ENCODE measurements at regions not wholly inside any gene's neighbourhood (a gene's known extent, or its start where the extent isn't known, plus 50 kb on each side); places are given as distances from the start of the nearest gene placed in this dataset.
A peak's percentile ranks its signal among the peaks of the same experiment; 100 is the strongest.

DNA sequence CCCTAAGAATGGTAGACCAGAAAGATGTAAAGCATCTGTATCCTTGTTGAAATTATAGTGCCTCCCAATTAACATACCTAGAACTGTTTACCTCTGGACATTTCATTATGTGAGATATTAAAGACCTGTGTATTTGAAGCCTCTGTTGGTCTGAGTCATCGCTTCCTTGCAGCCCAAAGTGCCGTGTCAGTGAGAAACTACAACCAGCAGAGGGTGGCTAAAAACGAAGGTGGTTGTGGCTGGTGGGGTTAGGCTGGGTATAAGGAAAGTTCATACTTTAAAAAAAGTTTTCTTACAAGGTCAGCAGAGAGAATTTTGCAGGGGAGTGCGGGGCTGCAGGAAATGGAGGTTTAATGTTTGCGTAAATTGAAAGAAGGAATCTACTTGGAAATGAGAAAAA lies 290.7 kb downstream of the TMEM114 start:
- no peaks in the 10 kb centered on the region for H3K4me1 ChIP-seq
- no peak for DNase-seq
- no peak overlapping the region for H3K27ac ChIP-seq
- intact Hi-C loops (cut with DNase I; ENCODE audit: low total_unique reads): no loop called here
- H3K27me3 ChIP-seq: no peaks in the 10 kb centered on the region
- H3K4me3 ChIP-seq: no peak overlapping the region
- no peak for TF ChIP-seq POLR2A (IDR thresholded peaks at IDR 0.05)
- TF ChIP-seq, protein P1, sequence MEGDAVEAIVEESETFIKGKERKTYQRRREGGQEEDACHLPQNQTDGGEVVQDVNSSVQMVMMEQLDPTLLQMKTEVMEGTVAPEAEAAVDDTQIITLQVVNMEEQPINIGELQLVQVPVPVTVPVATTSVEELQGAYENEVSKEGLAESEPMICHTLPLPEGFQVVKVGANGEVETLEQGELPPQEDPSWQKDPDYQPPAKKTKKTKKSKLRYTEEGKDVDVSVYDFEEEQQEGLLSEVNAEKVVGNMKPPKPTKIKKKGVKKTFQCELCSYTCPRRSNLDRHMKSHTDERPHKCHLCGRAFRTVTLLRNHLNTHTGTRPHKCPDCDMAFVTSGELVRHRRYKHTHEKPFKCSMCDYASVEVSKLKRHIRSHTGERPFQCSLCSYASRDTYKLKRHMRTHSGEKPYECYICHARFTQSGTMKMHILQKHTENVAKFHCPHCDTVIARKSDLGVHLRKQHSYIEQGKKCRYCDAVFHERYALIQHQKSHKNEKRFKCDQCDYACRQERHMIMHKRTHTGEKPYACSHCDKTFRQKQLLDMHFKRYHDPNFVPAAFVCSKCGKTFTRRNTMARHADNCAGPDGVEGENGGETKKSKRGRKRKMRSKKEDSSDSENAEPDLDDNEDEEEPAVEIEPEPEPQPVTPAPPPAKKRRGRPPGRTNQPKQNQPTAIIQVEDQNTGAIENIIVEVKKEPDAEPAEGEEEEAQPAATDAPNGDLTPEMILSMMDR (IDR thresholded peaks at IDR 0.05): no peak
- no peaks in the 10 kb centered on the region for H3K36me3 ChIP-seq
- H3K9me3 ChIP-seq: no peaks in the 10 kb centered on the region

DNA sequence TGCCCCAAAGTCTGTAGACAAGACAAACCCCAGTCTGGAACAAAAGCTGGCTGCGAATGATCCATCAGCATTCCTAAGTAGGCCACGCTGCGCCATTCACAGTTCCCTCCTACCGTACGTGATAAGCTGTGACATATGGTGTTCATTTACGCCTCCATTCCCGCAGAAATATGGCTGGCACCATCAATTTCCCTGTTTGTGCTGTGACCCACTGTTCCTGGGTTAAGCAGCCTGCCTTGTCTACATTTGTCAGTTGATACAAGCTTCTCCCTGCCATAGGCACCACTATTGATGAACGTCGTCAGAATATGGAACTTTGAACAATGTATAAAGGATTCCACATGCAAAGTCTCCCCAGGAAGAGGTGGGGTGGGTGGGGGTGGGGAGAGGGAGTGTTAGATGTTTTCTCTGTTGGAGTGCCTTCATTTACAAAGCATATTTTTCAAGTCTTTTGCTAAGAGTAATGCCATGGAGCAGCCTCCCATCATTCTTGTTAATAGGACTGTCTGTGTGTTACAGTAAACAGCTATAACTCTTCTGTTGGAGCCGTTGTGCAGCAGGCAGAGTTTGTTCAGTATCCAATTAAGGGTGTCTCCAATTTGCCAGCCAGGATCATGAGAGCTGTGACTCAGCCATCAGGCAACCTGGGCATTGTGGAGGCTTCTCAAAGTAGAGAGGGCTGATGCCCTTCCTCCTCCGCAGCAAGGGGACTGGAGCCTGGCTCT lies 294.6 kb downstream of the TMEM114 start:
- no peak for TF ChIP-seq POLR2A (IDR thresholded peaks at IDR 0.05)
- TF ChIP-seq, protein P1 (IDR thresholded peaks at IDR 0.05): no peak
- no peaks in the 10 kb centered on the region for H3K9me3 ChIP-seq
- no peak overlapping the region for H3K4me3 ChIP-seq
- peak in 1 of 2 donors; percentile 18 for DNase-seq
- no peaks in the 10 kb centered on the region for H3K36me3 ChIP-seq
- no peaks in the 10 kb centered on the region for H3K4me1 ChIP-seq
- intact Hi-C loops (cut with DNase I; ENCODE audit: low total_unique reads): no loop called here
- H3K27me3 ChIP-seq: no peaks in the 10 kb centered on the region
- peak overlapping the region in 1 of 2 donors; percentile 71 for H3K27ac ChIP-seq

DNA sequence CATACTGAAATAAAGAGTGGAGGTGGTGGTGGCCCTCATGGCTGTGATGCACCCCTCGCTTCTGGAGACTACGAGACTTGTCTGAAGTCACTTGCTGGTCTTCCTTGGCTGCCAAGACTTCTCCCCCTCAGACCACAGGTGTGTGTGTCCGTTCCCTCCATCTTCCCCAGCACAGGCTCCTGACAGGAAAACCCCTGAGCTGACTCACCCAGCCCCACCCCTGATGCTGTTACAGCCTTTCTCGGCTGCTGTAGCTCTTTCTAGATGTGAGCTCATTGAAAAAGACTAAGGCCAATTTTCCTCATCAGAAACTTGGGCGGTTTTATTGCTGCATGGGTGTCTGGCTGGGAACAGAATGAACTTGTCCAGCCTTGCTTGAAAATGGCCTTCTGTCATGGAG lies 296.9 kb downstream of the TMEM114 start:
- Histone ChIP-seq H3K4me1 (no peaks in the 10 kb centered on the region), H3K27ac (peak overlapping the region in 1 of 2 donors; percentile 10), H3K9me3 (no peaks in the 10 kb centered on the region), H3K27me3 (no peaks in the 10 kb centered on the region), H3K36me3 (no peaks in the 10 kb centered on the region), H3K4me3 (no peak overlapping the region)
- DNase-seq: peak in 1 of 2 donors; percentile 21
- TF ChIP-seq POLR2A (IDR thresholded peaks at IDR 0.05): no peak
- TF ChIP-seq, protein P1 (IDR thresholded peaks at IDR 0.05): no peak
- intact Hi-C loops (cut with DNase I; ENCODE audit: low total_unique reads): no loop called here

DNA sequence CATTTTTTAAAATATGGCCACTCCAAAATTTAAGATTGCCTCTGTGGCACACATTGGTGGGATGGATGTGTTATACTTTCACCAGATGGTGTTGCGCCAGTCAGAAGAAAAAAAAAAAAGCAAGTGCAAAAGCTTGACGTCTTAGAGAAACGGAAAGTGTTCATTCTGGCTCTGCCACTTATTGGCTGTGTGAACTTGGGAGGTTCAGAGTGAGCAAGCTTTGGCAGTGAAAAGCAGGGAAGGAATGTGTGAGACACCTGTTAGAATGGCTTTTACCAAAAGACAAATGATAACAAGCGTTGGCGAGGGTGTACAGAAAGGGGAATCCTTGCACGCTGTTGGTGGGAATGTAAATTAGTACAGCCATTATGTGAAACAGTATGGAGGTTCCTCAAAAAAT lies 298.0 kb downstream of the TMEM114 start:
- intact Hi-C loops (cut with DNase I; ENCODE audit: low total_unique reads): no loop called here
- no peak for DNase-seq

DNA sequence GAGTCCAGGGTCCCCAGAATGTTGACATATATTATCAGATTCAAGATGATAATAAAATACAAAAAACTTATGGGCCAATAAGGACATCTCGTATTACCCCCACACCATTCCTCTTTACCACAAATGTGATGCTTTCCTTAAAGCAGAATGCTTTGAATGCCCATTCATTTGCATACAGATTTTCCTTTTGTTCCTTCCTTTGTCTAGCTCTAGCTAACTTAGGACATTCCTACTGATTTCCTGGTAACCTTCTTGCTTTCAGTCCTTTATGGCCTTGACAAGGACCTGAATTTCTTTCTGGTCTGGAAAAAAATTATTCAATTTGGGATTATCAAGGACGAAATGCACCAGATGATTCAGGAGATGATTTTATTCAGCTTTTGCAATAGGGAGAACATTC lies 304.0 kb downstream of the TMEM114 start:
- intact Hi-C loops (cut with DNase I; ENCODE audit: low total_unique reads): no loop called here
- Histone ChIP-seq H3K27ac (no peak overlapping the region), H3K27me3 (no peaks in the 10 kb centered on the region), H3K9me3 (no peaks in the 10 kb centered on the region), H3K4me3 (no peak overlapping the region), H3K36me3 (no peaks in the 10 kb centered on the region), H3K4me1 (no peaks in the 10 kb centered on the region)
- no peak for TF ChIP-seq POLR2A (IDR thresholded peaks at IDR 0.05)
- TF ChIP-seq, protein P1 (IDR thresholded peaks at IDR 0.05): no peak
- DNase-seq: no peak

More for the DNA sequence above, 298.0 kb downstream of the TMEM114 start:
- no peak for TF ChIP-seq POLR2A (IDR thresholded peaks at IDR 0.05)
- TF ChIP-seq, protein P1 (IDR thresholded peaks at IDR 0.05): no peak
- no peaks in the 10 kb centered on the region for H3K27me3 ChIP-seq
- no peaks in the 10 kb centered on the region for H3K4me1 ChIP-seq
- H3K27ac ChIP-seq: no peak overlapping the region
- no peak overlapping the region for H3K4me3 ChIP-seq
- no peaks in the 10 kb centered on the region for H3K36me3 ChIP-seq
- no peaks in the 10 kb centered on the region for H3K9me3 ChIP-seq
